ENCODE measurements at regions not wholly inside any gene's neighbourhood (a gene's known extent, or its start where the extent isn't known, plus 50 kb on each side); places are given as distances from the start of the nearest gene placed in this dataset.

- H3K4me3 ChIP-seq (ENCODE audit: low read length), result no peak overlapping the region
- no peak for DNase-seq (ENCODE audit: low read depth)
- TF ChIP-seq, protein P1, sequence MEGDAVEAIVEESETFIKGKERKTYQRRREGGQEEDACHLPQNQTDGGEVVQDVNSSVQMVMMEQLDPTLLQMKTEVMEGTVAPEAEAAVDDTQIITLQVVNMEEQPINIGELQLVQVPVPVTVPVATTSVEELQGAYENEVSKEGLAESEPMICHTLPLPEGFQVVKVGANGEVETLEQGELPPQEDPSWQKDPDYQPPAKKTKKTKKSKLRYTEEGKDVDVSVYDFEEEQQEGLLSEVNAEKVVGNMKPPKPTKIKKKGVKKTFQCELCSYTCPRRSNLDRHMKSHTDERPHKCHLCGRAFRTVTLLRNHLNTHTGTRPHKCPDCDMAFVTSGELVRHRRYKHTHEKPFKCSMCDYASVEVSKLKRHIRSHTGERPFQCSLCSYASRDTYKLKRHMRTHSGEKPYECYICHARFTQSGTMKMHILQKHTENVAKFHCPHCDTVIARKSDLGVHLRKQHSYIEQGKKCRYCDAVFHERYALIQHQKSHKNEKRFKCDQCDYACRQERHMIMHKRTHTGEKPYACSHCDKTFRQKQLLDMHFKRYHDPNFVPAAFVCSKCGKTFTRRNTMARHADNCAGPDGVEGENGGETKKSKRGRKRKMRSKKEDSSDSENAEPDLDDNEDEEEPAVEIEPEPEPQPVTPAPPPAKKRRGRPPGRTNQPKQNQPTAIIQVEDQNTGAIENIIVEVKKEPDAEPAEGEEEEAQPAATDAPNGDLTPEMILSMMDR (IDR thresholded peaks at IDR 0.05; ENCODE audit: insufficient read depth, low read depth, low read length, missing control alignments), result no peak
These were observed 106.0 kb upstream of the MTHFD1L start for GRCh38 chr6:150759483-150759882.

- TF ChIP-seq, protein P1 (IDR thresholded peaks at IDR 0.05; ENCODE audit: insufficient read depth, low read depth, low read length, missing control alignments), result no peak
- no peak for DNase-seq (ENCODE audit: low read depth)
These were observed 103.7 kb upstream of the MTHFD1L start for GRCh38 chr6:150761771-150762170.

GRCh38 chr6:150764334-150765066, 101.0 kb upstream of the MTHFD1L start:
- no peak overlapping the region for H3K4me3 ChIP-seq (ENCODE audit: low read length)
- TF ChIP-seq, protein P1 (IDR thresholded peaks at IDR 0.05; ENCODE audit: insufficient read depth, low read depth, low read length, missing control alignments), result no peak
- no peak for DNase-seq (ENCODE audit: low read depth)

More at GRCh38 chr6:150761771-150762170, 103.7 kb upstream of the MTHFD1L start:
- H3K4me3 ChIP-seq (ENCODE audit: low read length), result no peak overlapping the region

- TF ChIP-seq, protein P1 (IDR thresholded peaks at IDR 0.05; ENCODE audit: insufficient read depth, low read depth, low read length, missing control alignments), result no peak
- no peak for DNase-seq (ENCODE audit: low read depth)
- H3K4me3 ChIP-seq (ENCODE audit: low read length), result no peak overlapping the region
These were observed 100.3 kb upstream of the MTHFD1L start for GRCh38 chr6:150765067-150765764.

GRCh38 chr6:150766201-150766997, 99.1 kb upstream of the MTHFD1L start:
- TF ChIP-seq, protein P1 (IDR thresholded peaks at IDR 0.05; ENCODE audit: insufficient read depth, low read depth, low read length, missing control alignments), result no peak
- H3K4me3 ChIP-seq (ENCODE audit: low read length), result no peak overlapping the region
- no peak for DNase-seq (ENCODE audit: low read depth)

GRCh38 chr6:150767161-150767560, 98.3 kb upstream of the MTHFD1L start:
- no peak for DNase-seq (ENCODE audit: low read depth)
- no peak overlapping the region for H3K4me3 ChIP-seq (ENCODE audit: low read length)
- TF ChIP-seq, protein P1 (IDR thresholded peaks at IDR 0.05; ENCODE audit: insufficient read depth, low read depth, low read length, missing control alignments), result no peak
